RWPE1 (cell line): ENCODE measurements at regions not wholly inside any gene's neighbourhood (a gene's known extent, or its start where the extent isn't known, plus 50 kb on each side); places are given as distances from the start of the nearest gene placed in this dataset.

Experiments used
- CTCF ChIA-PET: fragments of 350-600 bp; sonication (Branson Sonifier 250); formaldehyde crosslinking; extraction: SDS; loops from one replicate; lab custom pipeline; 2021; lab: Yijun Ruan, JAX
- POLR2A ChIA-PET: fragments of 400-600 bp; formaldehyde crosslinking; extraction: SDS; loops from one replicate; lab custom pipeline; 2020; ENCODE audit warnings: antibody characterized with exemption; ENCODE audit not compliant: low non-redundant PET; lab: Yijun Ruan, JAX
- DNase-seq: peaks from one replicate; pipeline ENCODE4 v3.0.0; 2012; ENCODE audit warnings: low spot score
- H3K27ac ChIP-seq: fragments of 450-650 bp; 2 replicates; pipeline ENCODE4 v1.5.1; 2017
- TF ChIP-seq, protein P1 (sequence below): fragments of 450-650 bp; conservative IDR thresholded peaks from 2 replicates; pipeline ENCODE4 v1.5.1; 2017; ENCODE audit warnings: low read depth, mild to moderate bottlenecking

DNA sequence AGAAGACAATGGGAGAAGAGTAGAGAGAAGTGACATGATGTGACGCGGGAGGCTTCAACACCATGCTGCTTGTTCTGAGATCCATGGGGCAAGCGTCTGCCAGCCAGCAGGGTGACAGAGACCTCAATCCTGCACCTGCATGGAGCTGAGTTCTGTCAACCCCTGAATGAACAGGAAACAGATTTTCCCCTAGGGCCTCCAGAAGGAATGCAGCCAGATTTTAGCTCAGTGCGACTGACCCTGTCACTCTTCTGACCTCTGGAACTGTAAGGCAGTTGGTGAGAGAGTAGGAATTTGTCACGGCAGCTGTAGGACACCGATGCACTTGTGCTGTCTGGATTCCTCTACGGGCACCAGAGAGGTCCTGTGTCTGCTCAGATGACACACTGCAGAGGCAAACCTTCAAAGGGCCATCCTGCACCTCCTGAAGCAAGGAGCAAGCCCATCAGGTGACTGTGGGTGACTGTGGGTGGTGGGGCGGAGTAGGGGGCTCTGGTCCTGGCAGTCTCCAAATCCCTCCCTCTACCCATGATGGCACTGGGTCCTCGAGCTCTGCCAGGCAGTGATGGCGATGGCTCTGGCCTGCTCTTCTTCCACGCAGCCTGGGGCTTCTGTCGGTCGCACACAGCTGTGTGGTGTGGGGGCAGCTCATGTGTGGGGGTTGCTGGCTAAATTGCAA is 194.3 kb upstream of the TWIST2 start:
- ChIA-PET POLR2A (no interaction called here), CTCF (interaction anchor here (0.9 to 1.2 kb wide), 2 partner anchors 12 to 66 kb away, joined by 4 to 6 read pairs; no protein-coding TSS in a partner anchor)
- TF ChIP-seq, protein P1, sequence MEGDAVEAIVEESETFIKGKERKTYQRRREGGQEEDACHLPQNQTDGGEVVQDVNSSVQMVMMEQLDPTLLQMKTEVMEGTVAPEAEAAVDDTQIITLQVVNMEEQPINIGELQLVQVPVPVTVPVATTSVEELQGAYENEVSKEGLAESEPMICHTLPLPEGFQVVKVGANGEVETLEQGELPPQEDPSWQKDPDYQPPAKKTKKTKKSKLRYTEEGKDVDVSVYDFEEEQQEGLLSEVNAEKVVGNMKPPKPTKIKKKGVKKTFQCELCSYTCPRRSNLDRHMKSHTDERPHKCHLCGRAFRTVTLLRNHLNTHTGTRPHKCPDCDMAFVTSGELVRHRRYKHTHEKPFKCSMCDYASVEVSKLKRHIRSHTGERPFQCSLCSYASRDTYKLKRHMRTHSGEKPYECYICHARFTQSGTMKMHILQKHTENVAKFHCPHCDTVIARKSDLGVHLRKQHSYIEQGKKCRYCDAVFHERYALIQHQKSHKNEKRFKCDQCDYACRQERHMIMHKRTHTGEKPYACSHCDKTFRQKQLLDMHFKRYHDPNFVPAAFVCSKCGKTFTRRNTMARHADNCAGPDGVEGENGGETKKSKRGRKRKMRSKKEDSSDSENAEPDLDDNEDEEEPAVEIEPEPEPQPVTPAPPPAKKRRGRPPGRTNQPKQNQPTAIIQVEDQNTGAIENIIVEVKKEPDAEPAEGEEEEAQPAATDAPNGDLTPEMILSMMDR, result no peak
- H3K27ac ChIP-seq, result no peak overlapping the region
- no peak for DNase-seq

DNA sequence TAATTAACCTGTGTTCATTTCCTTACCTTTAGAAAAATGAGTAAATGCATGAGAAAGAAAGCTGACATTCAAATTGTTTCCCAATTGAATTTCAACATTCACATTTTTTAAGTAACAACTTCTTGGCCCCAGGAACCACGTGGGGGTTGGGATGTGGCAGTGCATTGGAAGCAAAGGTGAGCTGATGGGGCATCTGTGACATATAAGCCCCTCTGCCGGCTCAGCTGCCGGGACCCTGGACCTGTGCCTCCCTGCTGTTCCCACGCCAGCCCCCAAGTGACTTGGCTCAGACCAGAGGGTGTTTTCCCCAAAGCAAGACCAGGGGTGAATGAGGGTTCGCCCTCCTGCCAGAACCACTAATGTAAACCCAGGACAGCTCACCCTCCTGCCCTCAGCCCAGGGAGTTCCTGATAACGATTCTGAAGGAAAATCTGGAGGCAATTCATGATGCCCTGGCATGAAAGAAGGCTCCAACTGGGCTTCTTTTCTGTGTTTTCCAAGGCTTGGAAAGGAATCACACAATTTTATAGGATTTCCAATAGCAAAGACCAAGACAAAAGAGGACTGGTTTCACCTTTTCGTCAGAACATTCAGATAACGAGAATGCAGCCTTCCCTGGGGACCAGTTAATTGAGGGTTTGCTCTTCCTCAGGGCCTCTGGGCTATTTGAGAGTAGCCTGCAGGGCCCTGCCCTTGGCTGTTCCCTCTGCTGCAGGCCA is 193.2 kb upstream of the TWIST2 start:
- no peak overlapping the region for H3K27ac ChIP-seq
- TF ChIP-seq, protein P1, result no peak
- no peak for DNase-seq
- CTCF ChIA-PET, result interaction anchor here (0.5 to 1.2 kb wide), 2 partner anchors 11 to 83 kb away, joined by 3 to 6 read pairs; no protein-coding TSS in a partner anchor
- POLR2A ChIA-PET, result no interaction called here

DNA sequence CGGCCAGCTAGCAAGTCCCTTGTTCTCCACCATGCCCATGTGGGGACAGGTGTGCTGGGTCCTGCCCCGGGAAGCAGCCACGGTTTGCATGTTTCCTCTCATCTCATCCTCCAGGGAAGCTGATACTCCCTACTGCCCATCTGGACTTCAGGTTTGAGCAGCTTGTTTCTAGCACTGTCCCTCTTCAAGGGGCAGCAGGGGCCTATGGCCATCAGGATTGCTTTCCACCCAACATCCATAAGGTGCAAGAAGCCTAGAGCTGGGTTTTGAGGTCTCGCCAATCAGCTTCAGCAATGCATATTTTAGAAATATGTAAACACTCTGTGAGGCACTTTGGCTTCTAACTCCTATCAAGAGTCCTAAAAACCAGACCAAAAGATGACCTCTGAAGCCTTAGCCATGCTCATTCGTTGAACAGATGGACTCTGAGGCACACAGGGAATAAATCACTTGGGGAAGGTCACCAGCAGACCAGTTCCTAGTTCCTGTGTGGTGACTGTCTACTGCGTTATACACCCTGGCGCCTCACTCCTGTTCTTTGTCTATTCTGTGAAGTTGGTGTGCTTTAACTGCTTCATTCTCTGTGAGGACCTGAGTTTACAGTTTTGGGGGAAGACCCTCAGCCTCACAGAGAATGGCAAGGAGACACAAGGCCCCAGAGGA is 192.6 kb upstream of the TWIST2 start:
- no peak for DNase-seq
- no peak overlapping the region for H3K27ac ChIP-seq
- ChIA-PET POLR2A (no interaction called here), CTCF (no interaction called here)
- TF ChIP-seq, protein P1, result no peak

DNA sequence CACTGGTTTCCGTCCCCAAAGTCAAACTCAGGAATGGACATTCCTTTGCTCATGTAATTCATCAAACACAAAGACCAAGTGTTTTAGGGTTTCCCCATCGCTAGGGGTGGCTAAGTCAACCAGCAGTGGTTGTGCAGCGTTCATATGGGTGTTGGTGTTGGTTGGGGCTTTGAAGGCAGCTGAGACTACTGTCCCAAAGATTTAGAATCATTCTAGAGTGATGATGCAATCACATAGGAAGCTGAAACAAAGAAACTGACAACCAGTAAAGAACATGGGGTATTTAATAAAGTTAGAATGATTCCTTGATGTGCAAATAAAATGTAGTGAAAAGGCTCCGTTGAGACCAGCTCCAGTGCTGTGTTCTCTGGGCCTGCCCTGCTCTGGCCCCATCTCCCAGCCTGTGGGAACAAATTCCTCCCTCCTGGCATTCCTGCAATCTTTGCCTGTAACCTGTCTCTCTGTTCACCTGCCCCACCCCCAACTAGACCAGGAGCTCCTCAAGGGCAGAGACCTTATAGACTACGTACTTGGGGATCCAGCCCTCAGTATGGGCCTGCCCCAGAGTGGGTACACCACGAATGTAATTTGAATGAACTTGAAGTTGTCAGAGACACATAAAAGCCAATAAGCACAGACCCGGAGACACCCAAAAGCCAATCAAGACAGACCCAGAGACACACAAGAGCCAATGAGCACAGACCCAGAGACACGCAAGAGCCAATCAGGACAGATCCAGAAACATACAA is 191.7 kb upstream of the TWIST2 start:
- CTCF ChIA-PET, result interaction anchor here (0.6 kb wide), 1 partner anchor 26 kb away, joined by 5 read pairs; no protein-coding TSS in a partner anchor
- no peak for DNase-seq
- H3K27ac ChIP-seq, result no peak overlapping the region
- TF ChIP-seq, protein P1, result no peak
- POLR2A ChIA-PET, result no interaction called here

DNA sequence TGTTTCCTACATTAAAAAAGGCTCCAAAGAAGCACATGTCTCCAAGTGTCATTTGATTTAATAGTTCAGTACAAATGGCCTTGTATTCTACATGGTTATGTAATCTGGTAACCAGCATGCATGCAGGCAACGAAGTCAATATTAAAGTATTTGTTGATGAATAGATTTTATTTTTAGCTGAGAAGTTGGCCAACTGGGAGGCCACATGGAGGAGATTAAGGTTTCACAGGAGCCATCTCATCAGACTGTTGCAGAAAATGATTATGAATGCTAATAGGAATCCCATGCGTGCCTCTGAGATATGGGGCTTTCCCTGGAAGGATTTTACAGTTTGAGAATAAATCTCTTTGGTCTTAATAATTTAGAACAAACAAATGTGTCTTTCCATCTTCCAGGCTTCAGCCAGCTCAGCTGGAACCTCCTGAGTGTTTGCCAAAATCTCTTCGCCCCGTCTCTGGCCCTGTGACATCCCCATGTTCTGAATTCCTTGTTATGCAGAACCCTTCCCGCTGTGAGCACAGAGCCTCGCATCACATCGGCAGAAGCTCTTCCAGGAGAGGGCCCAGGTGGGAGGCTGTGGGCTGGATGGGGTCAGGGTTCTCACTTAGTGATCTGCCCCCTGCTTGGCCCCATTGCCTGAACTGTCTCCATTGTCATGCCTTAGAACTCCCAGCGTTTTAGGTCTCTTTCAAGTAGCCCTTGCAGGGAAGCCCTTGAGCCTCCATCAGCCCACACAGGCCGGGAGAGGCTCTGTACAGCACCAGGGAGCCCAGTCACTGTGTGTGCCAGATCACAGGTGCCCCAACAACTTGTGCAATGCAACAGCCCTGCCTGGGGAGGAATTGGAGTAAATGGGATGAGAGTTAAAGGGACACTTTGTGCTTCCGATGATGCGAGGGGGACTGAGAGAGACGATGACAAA is 190.5 kb upstream of the TWIST2 start:
- no peak overlapping the region for H3K27ac ChIP-seq
- no peak for DNase-seq
- CTCF ChIA-PET, result no interaction called here
- TF ChIP-seq, protein P1, result no peak
- POLR2A ChIA-PET, result no interaction called here
